ENCODE measurements at regions not wholly inside any gene's neighbourhood (a gene's known extent, or its start where the extent isn't known, plus 50 kb on each side); places are given as distances from the start of the nearest gene placed in this dataset.
"Not testable (repeated sequence)": the region's sequence is repeated elsewhere in the genome, so short reads cannot be mapped to it uniquely, and the experiment has no call there.

GRCh38 chr14:98934569-98934968 lies 337.4 kb downstream of the BCL11B start:
- TF ChIP-seq SMC3 (conservative IDR thresholded peaks at IDR 0.05; ENCODE audit: poor library complexity); CTCF (IDR thresholded peaks at IDR 0.05; ENCODE audit: poor library complexity, severe bottlenecking); EZH2 (IDR thresholded peaks at IDR 0.05; ENCODE audit: borderline replicate concordance, insufficient read depth, low read length, poor library complexity, severe bottlenecking); POLR2AphosphoS5 (IDR thresholded peaks at IDR 0.05); EP300 (conservative IDR thresholded peaks at IDR 0.05; ENCODE audit: poor library complexity, severe bottlenecking); TAF1 (IDR thresholded peaks at IDR 0.05; ENCODE audit: low read depth); MXI1 (conservative IDR thresholded peaks at IDR 0.05; ENCODE audit: poor library complexity, severe bottlenecking): not testable (repeated sequence)
- TF ChIP-seq, protein P1, sequence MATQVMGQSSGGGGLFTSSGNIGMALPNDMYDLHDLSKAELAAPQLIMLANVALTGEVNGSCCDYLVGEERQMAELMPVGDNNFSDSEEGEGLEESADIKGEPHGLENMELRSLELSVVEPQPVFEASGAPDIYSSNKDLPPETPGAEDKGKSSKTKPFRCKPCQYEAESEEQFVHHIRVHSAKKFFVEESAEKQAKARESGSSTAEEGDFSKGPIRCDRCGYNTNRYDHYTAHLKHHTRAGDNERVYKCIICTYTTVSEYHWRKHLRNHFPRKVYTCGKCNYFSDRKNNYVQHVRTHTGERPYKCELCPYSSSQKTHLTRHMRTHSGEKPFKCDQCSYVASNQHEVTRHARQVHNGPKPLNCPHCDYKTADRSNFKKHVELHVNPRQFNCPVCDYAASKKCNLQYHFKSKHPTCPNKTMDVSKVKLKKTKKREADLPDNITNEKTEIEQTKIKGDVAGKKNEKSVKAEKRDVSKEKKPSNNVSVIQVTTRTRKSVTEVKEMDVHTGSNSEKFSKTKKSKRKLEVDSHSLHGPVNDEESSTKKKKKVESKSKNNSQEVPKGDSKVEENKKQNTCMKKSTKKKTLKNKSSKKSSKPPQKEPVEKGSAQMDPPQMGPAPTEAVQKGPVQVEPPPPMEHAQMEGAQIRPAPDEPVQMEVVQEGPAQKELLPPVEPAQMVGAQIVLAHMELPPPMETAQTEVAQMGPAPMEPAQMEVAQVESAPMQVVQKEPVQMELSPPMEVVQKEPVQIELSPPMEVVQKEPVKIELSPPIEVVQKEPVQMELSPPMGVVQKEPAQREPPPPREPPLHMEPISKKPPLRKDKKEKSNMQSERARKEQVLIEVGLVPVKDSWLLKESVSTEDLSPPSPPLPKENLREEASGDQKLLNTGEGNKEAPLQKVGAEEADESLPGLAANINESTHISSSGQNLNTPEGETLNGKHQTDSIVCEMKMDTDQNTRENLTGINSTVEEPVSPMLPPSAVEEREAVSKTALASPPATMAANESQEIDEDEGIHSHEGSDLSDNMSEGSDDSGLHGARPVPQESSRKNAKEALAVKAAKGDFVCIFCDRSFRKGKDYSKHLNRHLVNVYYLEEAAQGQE (IDR thresholded peaks at IDR 0.05; ENCODE audit: borderline replicate concordance), result not testable (repeated sequence)

All from neural cell (in vitro differentiated cells).